GM21825 (cell line): ENCODE measurements at regions not wholly inside any gene's neighbourhood (a gene's known extent, or its start where the extent isn't known, plus 50 kb on each side); places are given as distances from the start of the nearest gene placed in this dataset.
A peak's percentile ranks its signal among the peaks of the same experiment; 100 is the strongest.

Source experiments
- ATAC-seq: cut with Tn5 transposase; IDR thresholded peaks from one replicate; pipeline ENCODE4 v1.9.1; 2021; ENCODE audit warnings: mild to moderate bottlenecking, moderate library complexity; ENCODE audit not compliant: unreplicated experiment

- no peak for ATAC-seq
These were observed 233.4 kb upstream of the HABP2 start for GRCh38 chr10:113319479-113319878.

- no peak for ATAC-seq
These were observed 232.6 kb upstream of the HABP2 start for GRCh38 chr10:113320211-113320610.

GRCh38 chr10:113320987-113321386 is 231.9 kb upstream of the HABP2 start:
- ATAC-seq: no peak

GRCh38 chr10:113322843-113323242 is 230.0 kb upstream of the HABP2 start:
- no peak for ATAC-seq

GRCh38 chr10:113323985-113324384 is 228.9 kb upstream of the HABP2 start:
- no peak for ATAC-seq

- peak; percentile 93 for ATAC-seq
These were observed 226.4 kb upstream of the HABP2 start for GRCh38 chr10:113326160-113327111.

GRCh38 chr10:113329121-113329596 is 223.7 kb upstream of the HABP2 start:
- ATAC-seq: no peak

- no peak for ATAC-seq
These were observed 220.9 kb upstream of the HABP2 start for GRCh38 chr10:113331961-113332360.

- no peak for ATAC-seq
These were observed 219.5 kb upstream of the HABP2 start for GRCh38 chr10:113333313-113333712.

- no peak for ATAC-seq
These were observed 217.3 kb upstream of the HABP2 start for GRCh38 chr10:113335592-113335991.

GRCh38 chr10:113336549-113337130 is 216.2 kb upstream of the HABP2 start:
- no peak for ATAC-seq

GRCh38 chr10:113337142-113337541 is 215.7 kb upstream of the HABP2 start:
- ATAC-seq: no peak

- no peak for ATAC-seq
These were observed 213.7 kb upstream of the HABP2 start for GRCh38 chr10:113339121-113339520.

GRCh38 chr10:113340282-113340681 is 212.6 kb upstream of the HABP2 start:
- no peak for ATAC-seq

- no peak for ATAC-seq
These were observed 211.7 kb upstream of the HABP2 start for GRCh38 chr10:113341138-113341537.

GRCh38 chr10:113345826-113346624 is 206.8 kb upstream of the HABP2 start:
- no peak for ATAC-seq

GRCh38 chr10:113347508-113347907 is 205.3 kb upstream of the HABP2 start:
- ATAC-seq: no peak

- ATAC-seq: no peak
These were observed 204.2 kb upstream of the HABP2 start for GRCh38 chr10:113348694-113349093.

- ATAC-seq: no peak
These were observed 202.4 kb upstream of the HABP2 start for GRCh38 chr10:113350311-113351040.

- no peak for ATAC-seq
These were observed 198.1 kb upstream of the HABP2 start for GRCh38 chr10:113354711-113355110.
